GM21528 (cell line): ENCODE measurements at regions not wholly inside any gene's neighbourhood (a gene's known extent, or its start where the extent isn't known, plus 50 kb on each side); places are given as distances from the start of the nearest gene placed in this dataset.

Experiments used
- ATAC-seq: cut with Tn5 transposase; IDR thresholded peaks from one replicate; pipeline ENCODE4 v1.9.1; 2021; ENCODE audit warnings: mild to moderate bottlenecking, moderate library complexity; ENCODE audit not compliant: unreplicated experiment, low FRiP score

DNA sequence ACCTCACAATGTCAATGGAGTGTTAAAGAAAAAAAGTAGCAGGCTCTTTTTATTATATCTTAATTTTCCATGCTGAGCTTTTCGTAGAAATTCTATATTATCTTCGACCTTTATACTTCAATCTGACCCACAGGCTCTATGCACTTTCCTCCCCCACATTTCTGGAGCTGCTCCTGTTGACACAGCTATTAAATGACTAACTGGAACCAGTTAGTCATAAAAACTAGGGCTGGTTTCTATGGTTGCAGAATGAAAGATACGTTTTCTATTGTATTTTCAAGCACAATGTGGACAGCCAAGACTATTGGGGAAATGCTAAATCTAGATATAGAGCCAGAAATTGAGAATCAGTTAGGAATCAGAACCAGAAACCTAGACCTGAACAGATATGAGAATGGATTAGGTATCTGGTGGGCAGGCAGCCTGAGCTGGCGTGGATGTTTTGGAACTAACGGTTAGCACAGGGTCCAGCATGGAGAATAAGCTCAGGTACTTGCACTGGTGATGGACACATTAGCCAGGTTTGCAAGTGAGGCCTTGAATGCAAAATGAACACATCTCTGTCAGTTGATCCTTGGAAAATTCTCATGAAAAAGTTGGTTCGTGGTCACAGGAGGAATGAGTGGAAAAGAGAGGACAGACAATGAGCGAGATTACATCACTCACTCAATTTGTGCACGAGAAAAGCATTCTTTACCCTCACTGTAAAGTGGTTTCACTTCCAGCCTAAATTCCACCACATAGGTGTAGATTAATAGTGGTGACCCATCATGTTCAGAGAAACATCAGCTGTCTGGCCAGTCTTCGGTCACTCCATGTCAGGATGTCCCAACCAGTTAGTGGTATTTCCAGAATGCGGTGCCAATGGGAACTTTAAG is 144.6 kb upstream of the EPHA4 start:
- no peak for ATAC-seq

DNA sequence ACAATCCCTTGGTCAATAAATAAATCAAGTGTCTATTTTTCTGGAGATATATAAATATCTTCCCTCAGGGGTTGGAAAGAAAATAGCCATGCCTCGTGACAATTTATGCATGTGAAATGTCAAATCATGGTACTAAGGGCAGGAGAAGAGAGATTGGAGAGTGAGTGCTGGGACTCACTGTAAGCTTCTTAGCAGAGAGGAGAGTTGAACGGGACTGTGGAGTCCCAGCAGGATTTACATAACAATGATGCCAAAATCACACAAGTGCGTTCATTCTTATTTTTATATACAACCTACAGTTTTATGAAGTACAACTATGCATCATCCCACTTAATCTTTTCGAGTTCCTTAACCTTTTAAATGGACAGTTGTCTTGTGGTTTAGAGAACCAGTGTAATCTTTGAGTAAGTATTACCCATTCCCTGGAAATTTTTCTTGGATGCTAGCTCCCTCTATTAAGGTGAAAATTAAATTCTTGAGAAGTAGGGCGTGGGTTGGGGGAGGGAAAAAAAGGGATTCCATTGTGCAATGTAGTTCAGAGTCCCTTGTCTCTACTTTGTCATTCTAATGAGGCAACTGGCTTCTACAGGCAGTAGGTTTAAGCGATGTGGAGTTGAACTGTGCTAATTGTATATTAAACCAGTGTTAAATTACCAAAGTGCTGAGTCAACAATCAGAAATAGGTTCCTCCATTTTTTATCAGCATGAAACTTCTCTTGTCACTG is 143.6 kb upstream of the EPHA4 start:
- ATAC-seq: no peak

DNA sequence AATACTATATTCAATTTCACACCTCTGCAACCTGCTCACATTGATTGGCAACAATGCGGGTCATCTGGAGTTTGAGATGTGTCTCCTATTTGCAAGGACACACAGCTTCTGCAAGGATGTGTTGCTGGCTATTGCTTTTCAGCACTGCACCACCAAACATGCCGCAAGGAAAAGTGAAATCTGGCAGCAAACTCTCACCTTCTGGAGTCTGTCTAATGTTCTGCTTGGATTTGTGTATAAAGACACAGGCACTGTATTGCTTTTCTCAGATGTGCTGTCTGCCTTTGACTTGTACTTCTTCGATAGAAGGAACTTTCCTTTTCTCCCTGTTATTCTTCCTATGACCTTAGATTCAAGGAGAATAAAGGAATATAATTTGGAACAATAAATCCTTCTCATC is 138.6 kb upstream of the EPHA4 start:
- ATAC-seq: no peak

DNA sequence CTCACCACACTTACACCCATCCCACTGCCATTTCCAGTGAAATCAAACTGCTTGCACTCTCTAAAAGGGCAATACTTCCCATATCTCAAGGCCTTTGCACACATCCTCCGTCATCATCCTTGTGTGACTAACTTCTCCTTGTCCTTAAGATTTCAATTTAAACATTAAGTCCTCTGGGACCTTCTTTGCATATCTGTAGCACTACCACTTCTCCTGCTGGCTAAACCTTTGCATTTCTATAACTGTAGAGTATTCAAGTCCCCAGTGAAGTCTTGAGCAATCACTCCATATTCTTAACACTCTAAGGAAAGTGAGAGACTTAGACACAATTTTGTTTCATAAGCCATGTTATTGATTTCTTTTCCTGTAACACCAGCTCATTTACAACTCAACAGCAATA is 136.8 kb upstream of the EPHA4 start:
- no peak for ATAC-seq

DNA sequence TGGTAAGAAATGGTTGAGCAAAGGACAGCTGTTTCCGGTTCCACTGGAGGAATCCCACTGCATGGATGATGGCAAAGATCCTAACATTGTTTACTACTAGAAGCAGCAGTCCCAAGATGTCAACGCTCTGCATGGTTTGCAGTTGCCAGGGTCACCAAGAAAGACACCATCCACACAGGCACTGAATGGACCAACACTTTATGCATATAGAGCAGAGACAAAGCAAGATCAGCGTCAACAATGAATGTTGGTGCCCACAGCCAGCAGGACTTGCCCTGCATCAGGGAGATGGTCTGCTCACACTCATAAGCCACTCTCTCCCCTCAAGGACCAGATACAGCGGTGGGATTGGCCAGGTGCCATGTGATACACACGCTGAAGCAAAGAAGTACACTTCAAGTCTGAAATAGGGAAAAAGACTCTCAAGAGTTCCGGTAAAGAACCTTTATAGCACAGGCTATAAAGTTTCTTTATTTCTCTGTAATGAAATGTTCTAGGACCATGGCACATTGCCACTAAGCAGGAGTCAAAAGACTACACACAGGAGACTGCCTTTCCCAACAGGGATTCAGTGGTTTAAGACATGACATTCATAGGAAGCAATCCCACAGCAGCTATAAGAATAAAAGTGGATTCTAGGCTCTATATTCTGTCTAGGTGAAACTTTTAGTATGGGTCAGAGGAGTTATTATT is 133.2 kb upstream of the EPHA4 start:
- no peak for ATAC-seq

DNA sequence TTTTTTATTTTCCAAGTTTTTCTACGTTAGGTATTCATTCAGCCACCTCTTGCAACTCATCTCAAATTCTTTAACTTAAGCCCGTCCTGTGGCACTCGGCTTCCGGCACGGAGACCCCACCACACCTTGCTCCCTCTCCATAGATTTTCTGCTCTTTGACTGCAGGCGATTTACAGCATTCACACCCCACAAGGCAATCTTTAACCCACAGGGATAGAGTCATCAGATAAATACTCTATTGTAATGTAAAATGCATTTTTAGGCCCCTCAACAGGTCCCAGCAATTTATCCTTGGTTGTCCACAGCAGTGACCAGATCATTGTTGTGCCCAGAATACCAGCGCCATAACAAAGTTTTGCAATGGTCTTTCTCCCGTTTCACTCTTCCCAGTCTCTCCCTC is 132.3 kb upstream of the EPHA4 start:
- ATAC-seq: no peak

DNA sequence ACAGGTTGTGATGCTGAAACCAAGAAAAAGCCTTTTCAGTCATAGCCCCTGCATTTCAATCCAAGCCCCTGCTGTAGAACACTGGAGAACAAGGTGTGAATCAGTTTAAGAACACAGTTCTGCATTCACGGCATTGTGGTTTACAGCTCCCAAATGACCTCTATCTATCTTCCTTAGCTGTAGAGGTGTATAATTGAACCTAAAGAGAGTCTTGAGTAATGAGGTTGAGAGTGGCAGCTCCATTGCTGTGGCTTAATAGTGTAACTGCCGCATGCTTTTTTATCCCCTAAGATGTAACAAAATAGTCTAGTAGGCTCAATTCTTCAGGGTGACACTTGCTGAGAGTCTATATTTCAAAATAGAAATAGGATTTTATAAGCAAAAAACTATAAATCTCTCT is 121.3 kb upstream of the EPHA4 start:
- no peak for ATAC-seq

DNA sequence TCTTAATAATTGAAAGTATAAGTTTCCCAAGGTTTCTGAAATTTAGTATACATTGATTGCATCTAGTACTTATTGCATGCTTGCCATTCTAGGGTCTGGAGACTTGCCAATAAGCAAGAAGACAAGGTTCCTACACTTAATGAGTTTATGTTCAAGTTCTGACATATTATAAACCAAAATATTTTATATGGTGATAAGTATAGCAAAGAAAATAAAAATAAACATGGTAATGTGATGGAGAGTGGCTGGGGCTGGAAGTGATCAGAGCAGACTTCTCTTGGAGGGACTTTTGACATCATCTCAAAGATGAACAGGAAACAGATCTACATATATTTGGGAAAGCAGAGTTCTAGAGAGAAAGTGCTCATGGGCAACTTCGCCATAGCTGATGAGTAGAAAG is 119.5 kb upstream of the EPHA4 start:
- ATAC-seq: no peak

DNA sequence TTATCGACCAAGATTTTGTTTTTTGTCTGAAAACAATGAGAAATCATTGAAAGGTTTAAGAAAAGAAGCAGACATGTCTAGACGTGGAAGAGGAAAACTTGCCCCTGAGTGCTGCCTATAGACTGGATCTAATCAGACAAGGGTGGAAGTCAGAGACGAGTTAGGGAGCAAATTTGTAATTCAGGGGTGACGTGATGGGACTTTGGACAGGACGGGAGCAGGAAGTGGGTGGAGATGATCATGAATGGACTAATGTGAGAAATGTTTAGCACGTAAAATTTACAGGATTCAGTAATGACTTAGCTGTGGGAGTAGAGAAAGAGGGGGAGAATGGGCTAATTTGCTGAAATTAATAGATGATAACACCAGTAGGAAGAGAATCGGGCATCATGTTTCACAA is 117.0 kb upstream of the EPHA4 start:
- ATAC-seq: no peak

DNA sequence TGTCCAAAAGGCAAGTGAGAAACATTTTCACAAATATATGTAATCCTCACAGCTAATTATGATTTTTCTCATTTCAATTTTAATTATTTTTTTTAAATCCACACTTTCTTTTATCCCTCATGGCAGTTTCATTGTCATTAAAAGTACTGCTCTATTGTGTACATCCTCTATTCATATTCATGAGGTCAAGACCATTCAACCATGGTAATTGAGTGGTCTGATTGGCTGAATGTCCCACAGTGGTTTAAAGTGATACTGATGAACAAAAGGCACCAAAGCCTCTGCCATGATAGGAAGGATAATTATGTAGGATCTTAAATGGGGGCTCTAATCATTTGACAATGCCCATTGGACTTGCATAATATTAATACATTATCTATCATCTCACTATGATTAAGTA is 108.4 kb upstream of the EPHA4 start:
- no peak for ATAC-seq

DNA sequence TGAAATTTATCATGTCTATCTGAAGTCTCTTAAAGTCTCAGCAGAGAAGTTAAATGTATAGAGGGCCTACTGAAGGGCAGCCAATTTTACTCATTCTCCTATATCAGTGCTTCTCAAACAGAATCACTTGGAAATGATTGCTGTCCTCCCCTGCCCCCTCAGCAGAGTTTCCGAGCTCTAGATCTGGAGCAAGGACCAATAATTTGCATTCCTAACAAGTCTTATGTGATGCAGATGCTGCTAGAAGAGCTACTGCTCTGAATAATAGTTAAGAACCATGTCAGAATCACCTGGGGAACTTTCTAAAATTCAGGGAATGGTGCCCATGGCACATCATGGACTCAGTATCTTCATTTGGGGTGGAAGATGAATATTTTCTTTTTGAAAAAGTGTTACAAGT is 105.6 kb upstream of the EPHA4 start:
- no peak for ATAC-seq

DNA sequence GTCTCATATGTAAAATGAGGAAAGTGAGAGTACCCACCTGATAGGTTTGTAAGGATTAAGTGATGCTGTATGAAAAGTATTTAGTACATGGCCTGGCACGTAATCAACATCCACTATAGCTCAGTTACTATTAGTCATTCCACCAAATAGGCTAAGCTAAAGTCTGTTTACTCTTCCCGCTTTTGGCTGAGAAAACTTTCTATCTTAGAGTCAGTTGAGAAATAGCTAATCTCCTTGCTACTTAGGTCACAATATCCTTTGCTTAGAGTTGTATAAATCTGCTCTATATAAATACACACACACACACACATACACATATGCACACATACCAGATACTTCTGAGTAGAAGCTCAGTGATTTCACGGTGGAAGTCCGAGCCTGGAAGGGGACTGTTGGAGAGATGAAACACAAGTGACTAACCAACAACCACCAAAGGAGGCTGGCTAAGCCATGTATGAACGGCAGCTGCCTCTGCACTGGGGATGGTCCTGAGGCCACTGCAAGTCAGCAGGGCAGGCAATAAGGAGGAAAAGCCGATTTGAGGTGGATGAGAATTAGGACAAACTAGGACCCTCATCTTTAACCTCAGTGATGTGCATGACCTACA is 104.6 kb upstream of the EPHA4 start:
- ATAC-seq: no peak

DNA sequence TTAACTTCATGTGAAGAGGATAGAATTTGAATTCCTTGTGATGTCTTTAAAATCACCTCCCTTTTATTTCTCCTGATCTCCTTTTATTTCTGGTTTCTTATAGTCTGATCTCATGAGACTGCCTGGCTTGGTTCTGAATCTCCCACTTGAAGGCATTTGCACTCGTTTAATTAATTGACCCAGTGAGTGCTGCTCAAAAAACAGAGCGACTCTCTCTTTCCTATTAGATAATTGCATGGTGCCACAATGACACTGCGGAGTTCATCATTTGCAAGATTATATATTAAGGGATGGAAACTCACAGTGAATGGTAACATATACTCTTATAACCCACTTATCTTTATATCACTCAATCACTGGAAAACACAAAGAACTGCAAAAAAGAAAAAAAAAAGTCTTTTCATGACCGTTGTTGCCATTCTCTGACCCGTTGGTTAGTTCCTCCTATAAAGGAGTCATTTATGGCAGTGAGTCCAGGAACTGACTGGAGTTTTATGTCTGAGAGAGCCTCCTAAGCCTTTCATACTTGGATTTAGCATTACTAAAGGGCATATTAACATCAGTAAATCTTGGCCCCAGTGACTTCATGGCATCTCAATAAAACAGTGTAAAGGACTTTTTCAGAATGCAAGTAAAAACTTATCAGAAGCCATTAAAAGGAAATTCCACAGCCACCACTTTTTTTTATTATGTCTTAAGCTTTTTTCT is 103.3 kb upstream of the EPHA4 start:
- ATAC-seq: no peak

DNA sequence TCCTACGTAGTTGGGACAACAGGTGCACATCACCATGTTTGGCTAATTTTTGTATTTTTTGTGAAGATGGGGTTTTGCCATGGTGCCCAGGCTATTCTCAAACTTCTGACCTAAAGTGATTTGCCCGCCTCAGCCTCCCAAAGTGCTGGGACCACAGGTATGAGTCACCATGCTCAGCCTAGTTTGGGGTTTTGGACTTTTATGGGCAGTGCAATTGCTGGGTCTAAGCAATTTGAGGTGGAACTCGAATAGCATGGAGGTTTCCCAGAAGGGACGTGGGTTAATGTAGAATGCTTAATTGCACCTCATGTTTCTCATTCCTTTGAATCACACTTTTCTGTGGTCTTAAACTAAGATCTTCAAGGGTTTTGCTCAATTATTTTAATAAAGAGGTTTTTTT is 102.3 kb upstream of the EPHA4 start:
- no peak for ATAC-seq

DNA sequence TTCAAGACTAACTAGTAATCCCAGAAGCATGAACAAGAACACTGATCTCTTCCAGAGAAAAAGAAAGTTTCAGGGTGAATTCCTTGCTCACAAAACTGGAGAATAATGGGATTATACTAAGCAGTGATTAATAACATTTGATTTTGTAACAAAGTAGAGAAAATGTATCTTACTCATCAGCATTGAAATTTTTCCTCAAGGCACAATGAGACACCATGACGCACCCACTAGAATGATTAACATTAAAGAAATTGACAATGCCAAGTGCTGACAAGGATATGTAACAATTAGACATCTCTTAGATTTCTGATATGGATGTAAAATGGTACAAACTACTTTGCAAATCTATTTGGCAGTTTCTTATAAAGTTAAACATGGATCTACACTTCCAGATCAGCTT is 101.1 kb upstream of the EPHA4 start:
- ATAC-seq: no peak

DNA sequence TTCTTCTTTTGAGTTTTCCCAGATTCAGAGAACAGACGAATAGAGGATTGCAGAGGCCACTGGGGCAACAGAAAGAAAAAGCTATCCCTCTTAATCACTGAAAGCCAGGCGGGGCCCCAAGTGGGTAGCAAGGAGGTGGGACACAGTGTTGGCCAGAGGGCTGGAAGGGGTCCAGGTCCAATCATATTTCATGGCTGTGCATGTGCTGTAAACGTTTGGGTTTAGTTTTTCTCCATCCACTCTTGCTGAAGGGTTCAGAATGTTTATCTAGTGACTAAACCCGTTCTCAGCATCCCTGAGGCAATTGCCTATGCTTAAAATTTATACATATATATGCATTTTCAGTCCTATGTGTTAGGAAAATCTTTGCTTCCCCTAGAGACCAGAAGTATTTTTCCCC is 99.4 kb upstream of the EPHA4 start:
- no peak for ATAC-seq

DNA sequence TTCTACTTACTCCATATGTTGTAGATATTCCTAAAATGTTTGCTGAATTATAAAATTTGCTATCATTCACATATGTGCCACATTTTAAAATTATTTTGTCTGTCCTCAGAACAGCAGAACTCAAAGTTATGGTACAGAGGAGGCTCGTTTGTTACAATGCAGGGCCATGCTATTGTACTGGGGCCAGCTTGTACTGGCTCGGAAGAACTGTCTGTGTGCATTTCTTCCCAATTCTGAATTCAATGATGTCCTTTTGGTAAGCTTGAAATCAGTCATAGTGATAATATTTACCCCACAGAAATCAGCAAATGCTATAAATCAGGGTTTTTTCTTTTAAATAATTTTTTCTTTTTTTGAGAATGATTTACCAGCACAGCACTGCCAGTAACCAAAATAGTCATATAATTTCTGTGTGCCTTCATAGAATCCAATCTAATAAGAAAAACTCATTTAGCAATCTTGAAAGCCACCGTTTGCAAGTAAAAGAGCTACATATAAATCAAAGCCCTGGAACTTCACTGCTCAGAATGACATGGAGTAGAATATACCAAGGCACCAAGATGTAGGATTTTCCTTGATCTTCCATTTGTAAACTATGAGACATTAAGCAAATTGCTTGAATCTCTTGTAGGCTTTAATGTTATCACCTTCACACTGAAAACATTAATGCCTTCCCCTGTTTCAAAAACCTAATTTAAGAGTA is 90.7 kb upstream of the EPHA4 start:
- no peak for ATAC-seq

DNA sequence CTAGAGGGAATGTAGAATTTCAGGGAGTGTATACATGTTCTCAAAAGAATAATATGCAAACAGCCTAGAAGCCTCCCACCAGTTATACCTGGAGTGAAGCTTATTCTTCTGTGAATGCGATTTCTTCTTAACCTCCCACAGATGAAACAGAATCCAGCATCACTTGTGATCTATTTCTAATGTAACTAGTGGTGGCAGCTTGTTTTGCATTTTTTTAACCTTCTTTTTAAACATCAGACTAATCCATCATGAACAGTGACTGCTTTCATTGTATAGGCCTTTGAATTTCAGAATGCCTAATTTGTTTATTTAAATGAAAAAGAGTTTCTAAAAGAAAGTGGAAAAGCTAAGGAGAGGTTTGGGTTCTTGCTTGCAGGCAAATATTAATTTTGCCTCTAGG is 85.7 kb upstream of the EPHA4 start:
- no peak for ATAC-seq

DNA sequence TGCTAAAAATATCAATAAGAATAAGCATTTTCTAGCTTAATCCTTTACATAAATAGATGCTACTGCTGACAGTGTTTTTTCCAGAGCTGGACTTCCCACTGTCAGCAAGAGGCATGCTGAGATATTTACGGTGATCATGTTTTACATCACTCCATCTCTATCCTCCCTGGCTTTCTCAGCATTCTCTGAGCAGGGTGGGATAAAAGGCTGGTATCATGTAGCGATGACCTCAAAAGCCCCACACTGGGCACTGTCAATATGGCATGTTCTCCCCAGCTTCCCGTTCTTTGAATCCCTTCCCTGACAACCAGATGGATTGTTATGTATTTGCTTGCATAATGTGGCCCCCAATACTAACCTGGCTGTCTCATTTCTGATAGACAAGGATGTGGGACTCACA is 83.2 kb upstream of the EPHA4 start:
- ATAC-seq: no peak

DNA sequence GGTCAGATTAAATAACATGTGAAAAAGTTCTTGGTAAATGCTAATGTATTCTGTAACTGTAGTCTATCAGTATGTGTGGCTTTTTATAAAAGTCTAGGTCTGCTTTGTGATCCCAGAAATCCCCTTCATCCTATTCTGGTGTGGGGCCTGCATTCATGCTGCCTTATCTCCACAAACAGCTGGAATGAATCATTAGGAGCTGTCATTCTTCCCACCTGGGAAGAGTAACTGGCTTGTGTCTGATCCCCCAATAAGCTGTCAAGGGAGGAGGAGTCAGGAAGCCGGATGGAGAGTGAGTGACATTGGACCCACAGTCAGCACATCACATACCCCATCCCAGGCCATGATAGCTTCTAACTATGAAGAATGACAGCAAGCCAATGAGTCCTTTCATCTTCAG is 81.1 kb upstream of the EPHA4 start:
- ATAC-seq: no peak
